DMS 273 (cell line): ENCODE measurements at regions not wholly inside any gene's neighbourhood (a gene's known extent, or its start where the extent isn't known, plus 50 kb on each side); places are given as distances from the start of the nearest gene placed in this dataset.

Experiments
- DNase-seq: peaks from one replicate; lab custom pipeline; 2025; ENCODE audit not compliant: unreplicated experiment; lab: John Stamatoyannopoulos, UW

GRCh38 chr10:89829262-89829886, 128.0 kb downstream of the KIF20B start:
- no peak for DNase-seq

GRCh38 chr10:89829887-89830269, 128.5 kb downstream of the KIF20B start:
- no peak for DNase-seq

- DNase-seq = no peak
Measured at GRCh38 chr10:89830624-89831023, 129.2 kb downstream of the KIF20B start.

GRCh38 chr10:89836840-89837164, 135.4 kb downstream of the KIF20B start:
- no peak for DNase-seq

- DNase-seq = peak; percentile 6
Measured at GRCh38 chr10:89837165-89838043, 136.0 kb downstream of the KIF20B start.

GRCh38 chr10:89838044-89838615, 136.7 kb downstream of the KIF20B start:
- DNase-seq = no peak

GRCh38 chr10:89845541-89846280, 144.3 kb downstream of the KIF20B start:
- DNase-seq = no peak

- no peak for DNase-seq
Measured at GRCh38 chr10:89846281-89846630, 144.9 kb downstream of the KIF20B start.

- no peak for DNase-seq
Measured at GRCh38 chr10:89846786-89847185, 145.4 kb downstream of the KIF20B start.

- DNase-seq = no peak
Measured at GRCh38 chr10:89852872-89853271, 151.5 kb downstream of the KIF20B start.

- peak; percentile 3 for DNase-seq
Measured at GRCh38 chr10:89853781-89854191, 152.4 kb downstream of the KIF20B start.

- no peak for DNase-seq
Measured at GRCh38 chr10:89857431-89858042, 156.1 kb downstream of the KIF20B start.

- DNase-seq = no peak
Measured at GRCh38 chr10:89861199-89861573, 159.8 kb downstream of the KIF20B start.

- DNase-seq = peak; percentile 49
Measured at GRCh38 chr10:89861584-89862301, 160.4 kb downstream of the KIF20B start.

GRCh38 chr10:89867964-89868363, 166.6 kb downstream of the KIF20B start:
- DNase-seq = no peak

GRCh38 chr10:89869180-89869579, 167.8 kb downstream of the KIF20B start:
- peak; percentile 3 for DNase-seq

- no peak for DNase-seq
Measured at GRCh38 chr10:89869592-89870156, 168.3 kb downstream of the KIF20B start.

GRCh38 chr10:89870936-89871335, 169.5 kb downstream of the KIF20B start:
- DNase-seq = no peak

GRCh38 chr10:89873055-89873454, 171.7 kb downstream of the KIF20B start:
- DNase-seq = no peak

GRCh38 chr10:89875557-89875956, 174.2 kb downstream of the KIF20B start:
- DNase-seq = no peak
